ENCODE measurements at regions not wholly inside any gene's neighbourhood (a gene's known extent, or its start where the extent isn't known, plus 50 kb on each side); places are given as distances from the start of the nearest gene placed in this dataset.

GRCh38 chr5:74069741-74070140, 443.7 kb downstream of the ARHGEF28 start:
- DNase-seq (ENCODE audit: extremely low read depth, low read depth): no peak
- TF ChIP-seq, protein P1, sequence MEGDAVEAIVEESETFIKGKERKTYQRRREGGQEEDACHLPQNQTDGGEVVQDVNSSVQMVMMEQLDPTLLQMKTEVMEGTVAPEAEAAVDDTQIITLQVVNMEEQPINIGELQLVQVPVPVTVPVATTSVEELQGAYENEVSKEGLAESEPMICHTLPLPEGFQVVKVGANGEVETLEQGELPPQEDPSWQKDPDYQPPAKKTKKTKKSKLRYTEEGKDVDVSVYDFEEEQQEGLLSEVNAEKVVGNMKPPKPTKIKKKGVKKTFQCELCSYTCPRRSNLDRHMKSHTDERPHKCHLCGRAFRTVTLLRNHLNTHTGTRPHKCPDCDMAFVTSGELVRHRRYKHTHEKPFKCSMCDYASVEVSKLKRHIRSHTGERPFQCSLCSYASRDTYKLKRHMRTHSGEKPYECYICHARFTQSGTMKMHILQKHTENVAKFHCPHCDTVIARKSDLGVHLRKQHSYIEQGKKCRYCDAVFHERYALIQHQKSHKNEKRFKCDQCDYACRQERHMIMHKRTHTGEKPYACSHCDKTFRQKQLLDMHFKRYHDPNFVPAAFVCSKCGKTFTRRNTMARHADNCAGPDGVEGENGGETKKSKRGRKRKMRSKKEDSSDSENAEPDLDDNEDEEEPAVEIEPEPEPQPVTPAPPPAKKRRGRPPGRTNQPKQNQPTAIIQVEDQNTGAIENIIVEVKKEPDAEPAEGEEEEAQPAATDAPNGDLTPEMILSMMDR (IDR thresholded peaks at IDR 0.05; ENCODE audit: low read depth, low read length): no peak

DNA sequence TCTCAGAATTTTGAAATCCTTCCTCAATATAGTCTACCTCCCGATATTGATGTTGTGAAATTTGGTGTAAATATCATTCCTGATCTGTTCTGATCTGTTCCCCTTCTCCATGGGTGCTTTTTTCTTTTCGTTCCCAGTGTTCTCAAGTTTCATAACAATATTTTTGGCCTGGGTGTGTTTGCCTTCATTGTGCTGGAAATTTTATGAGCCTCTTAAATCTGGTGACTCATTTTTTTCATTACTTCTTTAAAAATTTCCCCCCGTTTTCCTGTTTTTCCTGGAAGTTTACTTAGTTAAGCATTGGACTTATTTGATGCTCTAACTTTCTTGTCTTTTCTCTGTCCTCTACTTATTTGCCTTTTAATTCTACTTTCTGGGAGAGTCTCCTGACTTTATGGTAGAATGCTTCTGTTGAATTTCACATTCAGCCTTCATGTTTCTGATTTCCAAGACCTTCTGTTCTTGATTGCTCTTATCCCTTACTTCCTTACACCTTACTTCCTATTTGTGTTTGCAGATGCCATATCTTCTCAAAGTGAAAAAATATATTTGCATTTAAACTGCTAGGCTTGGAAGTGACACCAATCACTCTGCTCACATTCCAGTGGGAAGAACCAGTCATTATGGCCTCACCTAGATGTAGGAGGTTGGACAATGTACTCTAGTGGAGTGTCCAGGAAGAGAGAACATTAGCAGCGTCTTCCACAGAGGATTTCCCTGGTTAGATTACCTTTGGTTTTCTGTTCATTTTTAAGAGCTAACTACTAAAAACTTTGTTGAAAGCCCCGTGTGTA, 441.9 kb downstream of the ARHGEF28 start:
- TF ChIP-seq, protein P1 (IDR thresholded peaks at IDR 0.05; ENCODE audit: low read depth, low read length): no peak
- no peak for DNase-seq (ENCODE audit: extremely low read depth, low read depth)

DNA sequence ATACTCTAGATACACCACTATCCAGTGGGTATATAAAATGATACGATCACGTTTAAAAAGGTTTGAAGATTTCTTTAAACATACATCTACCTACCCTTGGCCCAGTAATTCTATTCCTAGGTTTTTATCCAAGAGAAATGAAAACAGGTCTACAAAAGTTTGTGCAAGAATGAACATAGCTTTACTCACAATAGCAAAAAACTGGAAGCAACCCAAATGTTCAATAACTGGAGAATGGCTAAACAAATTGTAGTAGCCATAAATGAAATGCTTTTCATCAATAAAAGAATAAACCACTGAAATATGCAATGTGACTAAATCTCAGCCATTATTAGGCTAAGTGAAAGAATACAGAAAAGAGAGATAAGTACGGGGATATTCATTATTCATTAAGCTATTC, 438.9 kb downstream of the ARHGEF28 start:
- TF ChIP-seq, protein P1 (IDR thresholded peaks at IDR 0.05; ENCODE audit: low read depth, low read length): no peak
- DNase-seq (ENCODE audit: extremely low read depth, low read depth): no peak

- no peak for DNase-seq (ENCODE audit: extremely low read depth, low read depth)
- TF ChIP-seq, protein P1 (IDR thresholded peaks at IDR 0.05; ENCODE audit: low read depth, low read length): no peak
Observed at GRCh38 chr5:74064225-74064624, 438.2 kb downstream of the ARHGEF28 start.

- DNase-seq (ENCODE audit: extremely low read depth, low read depth): peak; percentile 18
- TF ChIP-seq, protein P1 (IDR thresholded peaks at IDR 0.05; ENCODE audit: low read depth, low read length): no peak
Observed at GRCh38 chr5:74063821-74064220, 437.8 kb downstream of the ARHGEF28 start.

DNA sequence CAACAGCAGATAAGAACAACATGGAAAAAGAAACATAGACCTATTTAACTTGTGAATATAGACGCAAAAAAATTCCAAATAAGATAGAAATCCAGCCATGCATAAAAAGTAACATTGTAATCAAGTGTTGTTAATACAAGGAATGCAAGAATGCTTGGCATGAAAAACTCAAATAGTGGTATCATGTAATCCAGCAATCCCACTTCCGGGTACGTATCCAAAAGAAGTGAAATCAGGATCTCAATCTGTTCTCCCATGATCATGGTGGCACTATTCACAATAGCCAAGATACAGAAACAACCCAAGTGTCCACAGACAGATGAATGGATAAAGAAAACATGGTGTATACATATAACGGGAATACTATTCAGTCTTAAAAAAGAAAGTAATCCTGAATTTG, 437.4 kb downstream of the ARHGEF28 start:
- TF ChIP-seq, protein P1 (IDR thresholded peaks at IDR 0.05; ENCODE audit: low read depth, low read length): no peak
- no peak for DNase-seq (ENCODE audit: extremely low read depth, low read depth)

DNA sequence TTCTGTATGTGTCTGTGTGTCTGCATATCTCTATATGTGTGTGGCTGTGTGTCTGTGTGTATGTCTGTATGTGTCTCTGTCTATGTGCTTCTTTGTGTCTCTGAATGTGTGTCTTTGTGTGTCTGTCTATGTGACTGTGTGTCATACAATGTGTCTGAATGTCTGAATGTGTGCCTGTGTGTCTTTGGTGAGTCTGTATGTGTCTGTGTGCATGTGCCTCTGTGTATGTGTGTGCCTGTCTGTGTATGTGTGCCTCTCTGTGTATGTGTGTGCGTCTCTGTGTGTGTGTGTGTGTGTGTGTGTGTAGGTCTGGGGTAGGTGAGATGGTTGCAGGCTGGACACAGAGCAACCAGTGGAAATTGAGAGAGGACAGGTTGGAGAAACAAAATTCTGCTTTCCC, 435.3 kb downstream of the ARHGEF28 start:
- no peak for DNase-seq (ENCODE audit: extremely low read depth, low read depth)
- TF ChIP-seq, protein P1 (IDR thresholded peaks at IDR 0.05; ENCODE audit: low read depth, low read length): no peak

All from AG09319 (cell line).